CD4-positive, alpha-beta T cell treated with Interleukin-15 for 1 hour (primary cell): ENCODE measurements at regions not wholly inside any gene's neighbourhood (a gene's known extent, or its start where the extent isn't known, plus 50 kb on each side); places are given as distances from the start of the nearest gene placed in this dataset.
A peak's percentile ranks its signal among the peaks of the same experiment; 100 is the strongest.

ENCODE experiments used
- DNase-seq: peaks from one replicate; pipeline ENCODE4 v3.0.0-alpha.2; 2020

GRCh38 chr9:91073049-91073810 lies 271.6 kb downstream of the SYK start:
- no peak for DNase-seq

- no peak for DNase-seq
Observed at GRCh38 chr9:91073811-91074771, 272.5 kb downstream of the SYK start.

GRCh38 chr9:91074866-91075265 lies 273.2 kb downstream of the SYK start:
- DNase-seq, result no peak

- DNase-seq, result no peak
Observed at GRCh38 chr9:91075279-91075678, 273.7 kb downstream of the SYK start.

- DNase-seq, result no peak
Observed at GRCh38 chr9:91077624-91078368, 276.2 kb downstream of the SYK start.

GRCh38 chr9:91078369-91078695 lies 276.7 kb downstream of the SYK start:
- no peak for DNase-seq

- DNase-seq, result no peak
Observed at GRCh38 chr9:91082731-91083130, 279.0 kb downstream of the AUH start.

- no peak for DNase-seq
Observed at GRCh38 chr9:91084896-91085516, 276.7 kb downstream of the AUH start.

- peak; percentile 36 for DNase-seq
Observed at GRCh38 chr9:91085517-91086291, 276.0 kb downstream of the AUH start.

GRCh38 chr9:91086657-91087461 lies 274.9 kb downstream of the AUH start:
- no peak for DNase-seq

GRCh38 chr9:91087462-91087759 lies 274.3 kb downstream of the AUH start:
- no peak for DNase-seq

GRCh38 chr9:91089405-91090129 lies 272.2 kb downstream of the AUH start:
- DNase-seq, result no peak

- no peak for DNase-seq
Observed at GRCh38 chr9:91090130-91090410, 271.6 kb downstream of the AUH start.

- no peak for DNase-seq
Observed at GRCh38 chr9:91092214-91092613, 269.5 kb downstream of the AUH start.

- DNase-seq, result no peak
Observed at GRCh38 chr9:91094324-91095088, 267.2 kb downstream of the AUH start.

GRCh38 chr9:91098203-91098850 lies 263.4 kb downstream of the AUH start:
- DNase-seq, result no peak

- DNase-seq, result no peak
Observed at GRCh38 chr9:91099436-91099835, 262.3 kb downstream of the AUH start.

- DNase-seq, result no peak
Observed at GRCh38 chr9:91100878-91101450, 260.8 kb downstream of the AUH start.

- peak; percentile 76 for DNase-seq
Observed at GRCh38 chr9:91101611-91102168, 260.0 kb downstream of the AUH start.
